Endothelial cell of umbilical vein (primary cell): ENCODE measurements at regions not wholly inside any gene's neighbourhood (a gene's known extent, or its start where the extent isn't known, plus 50 kb on each side); places are given as distances from the start of the nearest gene placed in this dataset. TPM values are rescaled to one million over a fixed set of nuclear protein-coding genes. Genes with fewer than 3 reads are reported as not detected.

Experiments used
- BruUV-seq: library from RNA; stranded (reverse); fragments of 400-500 nt; replicated peaks from 2 replicates; lab custom pipeline; 2021; lab: Mats Ljungman, UMichigan
- CTCF ChIA-PET: fragments of 300-600, 350-600 bp; sonication (Branson Sonifier 250); formaldehyde crosslinking; loops from one replicate; lab custom pipeline; 2021; ENCODE audit warnings: antibody characterized with exemption, inconsistent platforms; lab: Charles Lee
- POLR2A ChIA-PET: fragments of 300-600, 350-600 bp; sonication (Branson Sonifier 250); formaldehyde crosslinking; loops from one replicate; lab custom pipeline; 2021; ENCODE audit warnings: antibody characterized with exemption, inconsistent platforms; lab: Charles Lee
- DNase-seq: peaks from one replicate; pipeline ENCODE4 v3.0.0-alpha.2; 2011; ENCODE audit warnings: low read depth, low spot score
- FAIRE-seq: peaks from 2 replicates; lab custom pipeline; 2011; peaks lifted over from hg19 to GRCh38; lab: Jason Lieb, UNC
- H2AFZ ChIP-seq: 2 replicates; pipeline ENCODE4 v1.6.0; 2012; ENCODE audit warnings: low read depth, low read length, control low read depth, inconsistent platforms
- H3K27ac ChIP-seq: 2 replicates; pipeline ENCODE4 v1.5.1; 2011; ENCODE audit warnings: low read depth, mild to moderate bottlenecking, control low read depth, low read length, moderate library complexity; ENCODE audit not compliant: insufficient read depth
- H3K27me3 ChIP-seq, 2 experiments: 2 replicates each; pipeline versions ENCODE4 v1.6.0 to v1.6.1; 2011; ENCODE audit warnings: low read length in 2 of 2, mixed read lengths in 1 of 2; ENCODE audit not compliant: control insufficient read depth in 2 of 2, insufficient read depth in 2 of 2
- H3K36me3 ChIP-seq, 2 experiments: 2 replicates in 1 of 2; 3 replicates in 1 of 2; pipeline ENCODE4 v1.5.1; 2011; ENCODE audit warnings: low read length in 2 of 2, mild to moderate bottlenecking in 1 of 2, moderate library complexity in 1 of 2; ENCODE audit not compliant: control insufficient read depth in 2 of 2, insufficient read depth in 2 of 2; ENCODE audit errors: extremely low read depth in 1 of 2
- H3K4me1 ChIP-seq: 3 replicates; pipeline ENCODE4 v1.5.1; 2011; ENCODE audit warnings: mild to moderate bottlenecking, low read length; ENCODE audit not compliant: control insufficient read depth, insufficient read depth; ENCODE audit errors: extremely low read depth
- H3K4me2 ChIP-seq: 2 replicates; pipeline ENCODE4 v1.6.1; 2011; ENCODE audit warnings: low read length, control low read depth, mixed read lengths; ENCODE audit not compliant: insufficient read depth
- H3K4me3 ChIP-seq, 3 experiments: fragments of 200-600 bp in 1 of 3; sonication (generic), shearing (Covaris generic) in 1 of 3; replicated peaks in 1 of 3; 2 replicates each; pipeline ENCODE4 v1.5.1; 2011 to 2016; ENCODE audit warnings: control low read depth in 3 of 3, low read length in 3 of 3, mild to moderate bottlenecking in 2 of 3, inconsistent platforms in 1 of 3, low read depth in 1 of 3, moderate library complexity in 1 of 3; ENCODE audit not compliant: insufficient read depth in 1 of 3
- H3K79me2 ChIP-seq: 2 replicates; pipeline ENCODE4 v1.6.0; 2012; ENCODE audit warnings: low read length, inconsistent platforms; ENCODE audit not compliant: control insufficient read depth, insufficient read depth
- H3K9ac ChIP-seq: replicated peaks from 2 replicates; pipeline ENCODE3; 2011; ENCODE audit warnings: low read length, control low read depth; ENCODE audit not compliant: insufficient read depth; ENCODE audit errors: extremely low read depth
- H3K9me1 ChIP-seq: replicated peaks from 3 replicates; pipeline ENCODE4 v1.6.0; 2011; ENCODE audit warnings: mild to moderate bottlenecking, low read length; ENCODE audit not compliant: control insufficient read depth, insufficient read depth; ENCODE audit errors: extremely low read depth
- H3K9me3 ChIP-seq: replicated peaks from 2 replicates; pipeline ENCODE4 v1.5.1; 2012; ENCODE audit warnings: low read length, inconsistent platforms; ENCODE audit not compliant: control insufficient read depth, insufficient read depth
- H4K20me1 ChIP-seq: replicated peaks from 2 replicates; pipeline ENCODE3; 2011; ENCODE audit warnings: mild to moderate bottlenecking, low read length; ENCODE audit not compliant: control insufficient read depth, insufficient read depth; ENCODE audit errors: extremely low read depth
- CTCF ChIP-seq, 2 donors: IDR thresholded peaks; 1 replicate in 1 of 2; 2 replicates in 1 of 2; pipeline ENCODE4 v1.5.1; 2011; ENCODE audit warnings: low read length in 2 of 2, mild to moderate bottlenecking in 2 of 2, moderate library complexity in 2 of 2, control low read depth in 1 of 2, inconsistent platforms in 1 of 2, low read depth in 1 of 2; ENCODE audit not compliant: insufficient read depth in 1 of 2; ENCODE audit errors: extremely low read depth in 1 of 2
- EZH2 ChIP-seq: IDR thresholded peaks from 2 replicates; pipeline ENCODE4 v1.6.1; 2012; ENCODE audit warnings: borderline replicate concordance, low read depth, mild to moderate bottlenecking, moderate library complexity, low read length, inconsistent platforms; ENCODE audit not compliant: severe bottlenecking
- FOS ChIP-seq: IDR thresholded peaks from 2 replicates; pipeline ENCODE4 v1.6.1; 2011; ENCODE audit warnings: mild to moderate bottlenecking, low read length, moderate library complexity, borderline replicate concordance; ENCODE audit not compliant: insufficient read depth
- JUN ChIP-seq: IDR thresholded peaks from 2 replicates; pipeline ENCODE4 v1.6.1; 2011; ENCODE audit warnings: borderline replicate concordance, low read depth; ENCODE audit not compliant: insufficient read length, insufficient read depth
- MAX ChIP-seq: IDR thresholded peaks from 2 replicates; pipeline ENCODE4 v1.6.1; 2011; ENCODE audit not compliant: insufficient read depth, insufficient read length
- MYC ChIP-seq: IDR thresholded peaks from one replicate; pipeline ENCODE4 v1.6.1; 2011; ENCODE audit warnings: mild to moderate bottlenecking, low read depth, low read length
- dilution Hi-C: fragments of 300-500 bp; cut with MboI; formaldehyde crosslinking; loops from one replicate; pipeline ENCODE4 v1.15.0; 2019; ENCODE audit warnings: low sequenced_read_pairs; ENCODE audit not compliant: extremely low pct_ligation_motif_present
- intact Hi-C: fragments of 100-400 bp; cut with micrococcal nuclease; formaldehyde crosslinking; loops from one replicate; pipeline ENCODE4 v1.10.0; 2022
- small RNA-seq: library from RNA; depleted of rRNA; stranded (forward); fragments of <200 nt; gene quantifications from one replicate; pipeline ENCODE3, GENCODE V24; 2012; ENCODE audit warnings: low replicate concordance, low read depth; ENCODE audit not compliant: insufficient read depth, insufficient read length

GRCh38 chr2:78973630-78974029 is 51.9 kb upstream of the REG3G start:
- DNase-seq (no peak), FAIRE-seq (no peak)
- Histone ChIP-seq H3K36me3 (no peaks in the 10 kb centered on the region), H2AFZ (no peak overlapping the region), H3K4me1 (no peaks in the 10 kb centered on the region), H3K27ac (no peak overlapping the region), H3K9me3 (no peaks in the 10 kb centered on the region), H3K4me2 (no peak overlapping the region), H3K9me1 (no peaks in the 10 kb centered on the region), H4K20me1 (no peaks in the 10 kb centered on the region), H3K9ac (no peak overlapping the region), H3K27me3 (no peaks in the 10 kb centered on the region), H3K79me2 (no peaks in the 10 kb centered on the region), H3K4me3 (no peak overlapping the region)
- intact Hi-C loops = loop anchor here (10.0 kb wide), 1 partner anchor 109 kb away; no protein-coding TSS in a partner anchor
- CTCF ChIA-PET = no interaction called here
- POLR2A ChIA-PET = no interaction called here
- TF ChIP-seq MAX (no peak), CTCF (IDR thresholded peaks at IDR 0.05; ENCODE audit: extremely low read depth in 1 of 2, insufficient read depth in 1 of 2, low read depth in 1 of 2, low read length in 2 of 2) (no peak), JUN (no peak), FOS (no peak), EZH2 (no peak), MYC (no peak)
- dilution Hi-C loops = no loop called here
- BruUV-seq = no TSS peak

Small RNA genes lying in the stretch of these regions (small RNA-seq; reads per million reads assigned to genes)
- not detected for gene RNU6-812P
- gene RNU6-827P = not detected
